ENCODE measurements at regions not wholly inside any gene's neighbourhood (a gene's known extent, or its start where the extent isn't known, plus 50 kb on each side); places are given as distances from the start of the nearest gene placed in this dataset.

GRCh38 chr13:38430796-38431195 is 81.1 kb downstream of the UFM1 start:
- no peak for TF ChIP-seq CTCF (optimal IDR thresholded peaks at IDR 0.05 in 1 of 3, IDR thresholded peaks at IDR 0.05 in 1 of 3, conservative IDR thresholded peaks at IDR 0.05 in 1 of 3; ENCODE audit: extremely low read depth in 1 of 3, insufficient read depth in 2 of 3, low read length in 3 of 3)
- no peak for TF ChIP-seq EZH2 (IDR thresholded peaks at IDR 0.05; ENCODE audit: low read length)
